T-helper 2 cell treated with Interferon-gamma antibody and Interleukin-4, amounts not matched to agents 5 μg/mL and 100 μg/mL, for 36 hours (primary cell): ENCODE measurements at regions not wholly inside any gene's neighbourhood (a gene's known extent, or its start where the extent isn't known, plus 50 kb on each side); places are given as distances from the start of the nearest gene placed in this dataset.
"Not testable (repeated sequence)": the region's sequence is repeated elsewhere in the genome, so short reads cannot be mapped to it uniquely, and the experiment has no call there.

Source experiments
- DNase-seq: peaks from one replicate; pipeline ENCODE4 v3.0.0; 2021; ENCODE audit warnings: low spot score
- H3K27ac Mint-ChIP-seq: one replicate; pipeline ENCODE4 v1.8.0; 2021; ENCODE audit warnings: mild to moderate bottlenecking, mixed read lengths
- H3K27me3 Mint-ChIP-seq: one replicate; pipeline ENCODE4 v1.8.0; 2021; ENCODE audit warnings: low read depth, mixed read lengths
- H3K36me3 Mint-ChIP-seq: one replicate; pipeline ENCODE4 v1.8.0; 2021; ENCODE audit warnings: low read depth, mixed read lengths
- H3K4me1 Mint-ChIP-seq: one replicate; pipeline ENCODE4 v1.8.0; 2021; ENCODE audit warnings: low read depth, mixed read lengths
- H3K4me3 Mint-ChIP-seq: one replicate; pipeline ENCODE4 v1.8.0; 2022; ENCODE audit warnings: mild to moderate bottlenecking, moderate library complexity, mixed read lengths
- H3K9me3 Mint-ChIP-seq: one replicate; pipeline ENCODE4 v1.8.0; 2021; ENCODE audit warnings: mixed read lengths

- no peak for DNase-seq
- Mint-ChIP-seq H3K4me1 (no peaks in the 10 kb centered on the region), H3K9me3 (peaks cover 8% of the 10 kb centered on the region), H3K27ac (no peak overlapping the region), H3K27me3 (no peaks in the 10 kb centered on the region), H3K4me3 (no peak overlapping the region), H3K36me3 (no peaks in the 10 kb centered on the region)
Observed at GRCh38 chr10:106076496-106076895, 1088.0 kb downstream of the SORCS1 start.

GRCh38 chr10:106053061-106053460 lies 1111.4 kb downstream of the SORCS1 start:
- Mint-ChIP-seq H3K4me1 (no peaks in the 10 kb centered on the region), H3K9me3 (peaks cover 6% of the 10 kb centered on the region), H3K4me3 (no peak overlapping the region), H3K36me3 (no peaks in the 10 kb centered on the region), H3K27ac (no peak overlapping the region), H3K27me3 (no peaks in the 10 kb centered on the region)
- no peak for DNase-seq

GRCh38 chr10:106044503-106044902 lies 1120.0 kb downstream of the SORCS1 start:
- H3K4me3 Mint-ChIP-seq, result no peak overlapping the region
- H3K27me3 Mint-ChIP-seq, result no peaks in the 10 kb centered on the region
- no peaks in the 10 kb centered on the region for H3K36me3 Mint-ChIP-seq
- H3K9me3 Mint-ChIP-seq, result no peaks in the 10 kb centered on the region
- no peaks in the 10 kb centered on the region for H3K4me1 Mint-ChIP-seq
- H3K27ac Mint-ChIP-seq, result no peak overlapping the region
- DNase-seq, result no peak

- Mint-ChIP-seq H3K36me3 (no peaks in the 10 kb centered on the region), H3K9me3 (no peaks in the 10 kb centered on the region), H3K4me1 (no peaks in the 10 kb centered on the region), H3K27me3 (no peaks in the 10 kb centered on the region), H3K27ac (no peak overlapping the region), H3K4me3 (no peak overlapping the region)
- no peak for DNase-seq
Observed at GRCh38 chr10:106043863-106044262, 1120.6 kb downstream of the SORCS1 start.

GRCh38 chr10:106038246-106038645 lies 1126.3 kb downstream of the SORCS1 start:
- no peak for DNase-seq
- Mint-ChIP-seq H3K36me3 (no peaks in the 10 kb centered on the region), H3K27ac (no peak overlapping the region), H3K27me3 (no peaks in the 10 kb centered on the region), H3K9me3 (no peaks in the 10 kb centered on the region), H3K4me3 (no peak overlapping the region), H3K4me1 (no peaks in the 10 kb centered on the region)

GRCh38 chr10:106033065-106033464 lies 1131.4 kb downstream of the SORCS1 start:
- Mint-ChIP-seq H3K27ac (no peak overlapping the region), H3K36me3 (no peaks in the 10 kb centered on the region), H3K27me3 (no peaks in the 10 kb centered on the region), H3K9me3 (no peaks in the 10 kb centered on the region), H3K4me1 (no peaks in the 10 kb centered on the region), H3K4me3 (no peak overlapping the region)
- no peak for DNase-seq

- H3K9me3 Mint-ChIP-seq, result no peaks in the 10 kb centered on the region
- no peaks in the 10 kb centered on the region for H3K27me3 Mint-ChIP-seq
- H3K27ac Mint-ChIP-seq, result no peak overlapping the region
- no peak for DNase-seq
- no peaks in the 10 kb centered on the region for H3K36me3 Mint-ChIP-seq
- no peaks in the 10 kb centered on the region for H3K4me1 Mint-ChIP-seq
- no peak overlapping the region for H3K4me3 Mint-ChIP-seq
Observed at GRCh38 chr10:106032450-106033002, 1132.0 kb downstream of the SORCS1 start.

GRCh38 chr10:106027240-106027639 lies 1137.3 kb downstream of the SORCS1 start:
- no peak for DNase-seq
- no peak overlapping the region for H3K27ac Mint-ChIP-seq
- no peak overlapping the region for H3K4me3 Mint-ChIP-seq
- no peaks in the 10 kb centered on the region for H3K4me1 Mint-ChIP-seq
- no peaks in the 10 kb centered on the region for H3K27me3 Mint-ChIP-seq
- no peaks in the 10 kb centered on the region for H3K9me3 Mint-ChIP-seq
- H3K36me3 Mint-ChIP-seq, result no peaks in the 10 kb centered on the region

- Mint-ChIP-seq H3K36me3 (no peaks in the 10 kb centered on the region), H3K27me3 (no peaks in the 10 kb centered on the region), H3K4me1 (no peaks in the 10 kb centered on the region), H3K27ac (no peak overlapping the region), H3K4me3 (no peak overlapping the region), H3K9me3 (no peaks in the 10 kb centered on the region)
- DNase-seq, result no peak
Observed at GRCh38 chr10:106025208-106025811, 1139.2 kb downstream of the SORCS1 start.

GRCh38 chr10:106023329-106023728 lies 1141.2 kb downstream of the SORCS1 start:
- H3K27ac Mint-ChIP-seq, result no peak overlapping the region
- no peaks in the 10 kb centered on the region for H3K36me3 Mint-ChIP-seq
- DNase-seq, result no peak
- no peaks in the 10 kb centered on the region for H3K9me3 Mint-ChIP-seq
- H3K27me3 Mint-ChIP-seq, result no peaks in the 10 kb centered on the region
- H3K4me1 Mint-ChIP-seq, result no peaks in the 10 kb centered on the region
- no peak overlapping the region for H3K4me3 Mint-ChIP-seq

- H3K4me3 Mint-ChIP-seq, DNase-seq, H3K36me3 Mint-ChIP-seq, H3K27ac Mint-ChIP-seq, H3K27me3 Mint-ChIP-seq, H3K9me3 Mint-ChIP-seq, H3K4me1 Mint-ChIP-seq: not testable (repeated sequence)
Observed at GRCh38 chr10:106019559-106019958, 1144.9 kb downstream of the SORCS1 start.

- not testable (repeated sequence) for DNase-seq, H3K4me3 Mint-ChIP-seq, H3K36me3 Mint-ChIP-seq, H3K27me3 Mint-ChIP-seq, H3K4me1 Mint-ChIP-seq, H3K27ac Mint-ChIP-seq
- H3K9me3 Mint-ChIP-seq, result peaks cover 19% of the 10 kb centered on the region
Observed at GRCh38 chr10:106015369-106016199, 1148.9 kb downstream of the SORCS1 start.

- Mint-ChIP-seq H3K9me3 (peaks cover 16% of the 10 kb centered on the region), H3K4me3 (no peak overlapping the region), H3K27me3 (no peaks in the 10 kb centered on the region), H3K4me1 (no peaks in the 10 kb centered on the region), H3K27ac (no peak overlapping the region), H3K36me3 (no peaks in the 10 kb centered on the region)
- DNase-seq, result no peak
Observed at GRCh38 chr10:106011250-106011649, 1153.3 kb downstream of the SORCS1 start.

GRCh38 chr10:106000721-106001120 lies 1163.8 kb downstream of the SORCS1 start:
- Mint-ChIP-seq H3K4me3 (no peak overlapping the region), H3K36me3 (no peaks in the 10 kb centered on the region), H3K27ac (no peak overlapping the region), H3K27me3 (no peaks in the 10 kb centered on the region), H3K4me1 (no peaks in the 10 kb centered on the region), H3K9me3 (peaks cover 4% of the 10 kb centered on the region)
- DNase-seq, result no peak
